HG02852 (cell line): ENCODE measurements at regions not wholly inside any gene's neighbourhood (a gene's known extent, or its start where the extent isn't known, plus 50 kb on each side); places are given as distances from the start of the nearest gene placed in this dataset.
"Not testable (repeated sequence)": the region's sequence is repeated elsewhere in the genome, so short reads cannot be mapped to it uniquely, and the experiment has no call there.

Experiments
- ATAC-seq: cut with Tn5 transposase; IDR thresholded peaks from one replicate; pipeline ENCODE4 v1.9.1; 2021; ENCODE audit warnings: mild to moderate bottlenecking, moderate library complexity; ENCODE audit not compliant: unreplicated experiment

GRCh38 chr5:130386155-130386554, 481.9 kb downstream of the CHSY3 start:
- no peak for ATAC-seq

- no peak for ATAC-seq
These were observed 481.4 kb downstream of the CHSY3 start for GRCh38 chr5:130385656-130386055.

- ATAC-seq: no peak
These were observed 461.7 kb downstream of the CHSY3 start for GRCh38 chr5:130365956-130366355.

GRCh38 chr5:130350131-130350530, 445.9 kb downstream of the CHSY3 start:
- ATAC-seq: no peak

- no peak for ATAC-seq
These were observed 433.1 kb downstream of the CHSY3 start for GRCh38 chr5:130337179-130337888.

GRCh38 chr5:130335117-130335516, 430.9 kb downstream of the CHSY3 start:
- ATAC-seq: no peak

GRCh38 chr5:130333089-130333488, 428.8 kb downstream of the CHSY3 start:
- no peak for ATAC-seq

GRCh38 chr5:130331332-130331731, 427.1 kb downstream of the CHSY3 start:
- ATAC-seq: no peak

- no peak for ATAC-seq
These were observed 420.8 kb downstream of the CHSY3 start for GRCh38 chr5:130324953-130325671.

GRCh38 chr5:130323804-130324454, 419.7 kb downstream of the CHSY3 start:
- ATAC-seq: peak; percentile 100

- ATAC-seq: no peak
These were observed 417.7 kb downstream of the CHSY3 start for GRCh38 chr5:130321931-130322330.

GRCh38 chr5:130316971-130317680, 412.9 kb downstream of the CHSY3 start:
- ATAC-seq: no peak

GRCh38 chr5:130295235-130295634, 391.0 kb downstream of the CHSY3 start:
- no peak for ATAC-seq

- not testable (repeated sequence) for ATAC-seq
These were observed 390.5 kb downstream of the CHSY3 start for GRCh38 chr5:130294798-130295197.

- no peak for ATAC-seq
These were observed 386.0 kb downstream of the CHSY3 start for GRCh38 chr5:130290219-130290618.

- ATAC-seq: no peak
These were observed 385.1 kb downstream of the CHSY3 start for GRCh38 chr5:130289132-130290088.

- no peak for ATAC-seq
These were observed 383.2 kb downstream of the CHSY3 start for GRCh38 chr5:130287438-130287837.

- no peak for ATAC-seq
These were observed 382.7 kb downstream of the CHSY3 start for GRCh38 chr5:130286971-130287370.

GRCh38 chr5:130282049-130282448, 377.8 kb downstream of the CHSY3 start:
- ATAC-seq: no peak

- ATAC-seq: no peak
These were observed 376.4 kb downstream of the CHSY3 start for GRCh38 chr5:130280528-130281217.
